ENCODE measurements at regions not wholly inside any gene's neighbourhood (a gene's known extent, or its start where the extent isn't known, plus 50 kb on each side); places are given as distances from the start of the nearest gene placed in this dataset.

- DNase-seq (no peak), ATAC-seq (ENCODE audit: poor library complexity) (no peak)
- no peaks in the 10 kb centered on the region for H3K27me3 ChIP-seq (ENCODE audit: control insufficient read depth in 1 of 2, insufficient read depth in 2 of 2, low read length in 2 of 2)
- no peaks in the 10 kb centered on the region for H3K4me1 ChIP-seq (ENCODE audit: insufficient read depth, low read length)
- H3K4me3 Mint-ChIP-seq = no peak overlapping the region
- H3K27ac Mint-ChIP-seq = no peak overlapping the region
- intact Hi-C loops (cut with DNase I, micrococcal nuclease) = no loop called here
- CTCF ChIA-PET = no interaction called here
- H3K9me3 Mint-ChIP-seq = no peaks in the 10 kb centered on the region
- no peaks in the 10 kb centered on the region for H3K4me1 Mint-ChIP-seq (ENCODE audit: low read depth)
- H3K4me3 ChIP-seq (ENCODE audit: low read length) = no peak overlapping the region
- no peak for TF ChIP-seq CTCF (IDR thresholded peaks at IDR 0.05)
- no peaks in the 10 kb centered on the region for H3K9me3 ChIP-seq (ENCODE audit: control insufficient read depth in 1 of 2, insufficient read depth in 1 of 2, low read length in 2 of 2)
- H3K36me3 Mint-ChIP-seq (ENCODE audit: low read depth) = no peaks in the 10 kb centered on the region
- H3K27ac ChIP-seq (ENCODE audit: low read depth in 1 of 2, low read length in 2 of 2) = no peak overlapping the region
- H3K36me3 ChIP-seq (ENCODE audit: insufficient read depth, low read length) = no peaks in the 10 kb centered on the region
- no peaks in the 10 kb centered on the region for H3K27me3 Mint-ChIP-seq
- POLR2A ChIA-PET = no interaction called here
Measured at GRCh38 chr2:220296174-220296573, 668.7 kb downstream of the SLC4A3 start.

GRCh38 chr2:220297093-220297492 lies 669.7 kb downstream of the SLC4A3 start:
- no peaks in the 10 kb centered on the region for H3K9me3 ChIP-seq (ENCODE audit: control insufficient read depth in 1 of 2, insufficient read depth in 1 of 2, low read length in 2 of 2)
- ChIA-PET POLR2A (no interaction called here), CTCF (no interaction called here)
- no peak for TF ChIP-seq CTCF (IDR thresholded peaks at IDR 0.05)
- no peaks in the 10 kb centered on the region for H3K4me1 Mint-ChIP-seq (ENCODE audit: low read depth)
- no peaks in the 10 kb centered on the region for H3K36me3 ChIP-seq (ENCODE audit: insufficient read depth, low read length)
- H3K27me3 ChIP-seq (ENCODE audit: control insufficient read depth in 1 of 2, insufficient read depth in 2 of 2, low read length in 2 of 2) = no peaks in the 10 kb centered on the region
- no peaks in the 10 kb centered on the region for H3K4me1 ChIP-seq (ENCODE audit: insufficient read depth, low read length)
- H3K36me3 Mint-ChIP-seq (ENCODE audit: low read depth) = no peaks in the 10 kb centered on the region
- no peak overlapping the region for H3K27ac ChIP-seq (ENCODE audit: low read depth in 1 of 2, low read length in 2 of 2)
- ATAC-seq (ENCODE audit: poor library complexity) = no peak
- no peak overlapping the region for H3K27ac Mint-ChIP-seq
- H3K4me3 ChIP-seq (ENCODE audit: low read length) = no peak overlapping the region
- no peaks in the 10 kb centered on the region for H3K27me3 Mint-ChIP-seq
- H3K9me3 Mint-ChIP-seq = no peaks in the 10 kb centered on the region
- no peak for DNase-seq
- intact Hi-C loops (cut with DNase I, micrococcal nuclease) = no loop called here
- H3K4me3 Mint-ChIP-seq = no peak overlapping the region

- CTCF ChIA-PET = no interaction called here
- no peaks in the 10 kb centered on the region for H3K27me3 Mint-ChIP-seq
- H3K27ac Mint-ChIP-seq = no peak overlapping the region
- no peaks in the 10 kb centered on the region for H3K9me3 Mint-ChIP-seq
- DNase-seq (no peak), ATAC-seq (ENCODE audit: poor library complexity) (no peak)
- H3K4me1 Mint-ChIP-seq (ENCODE audit: low read depth) = no peaks in the 10 kb centered on the region
- H3K4me3 Mint-ChIP-seq = no peak overlapping the region
- no peaks in the 10 kb centered on the region for H3K9me3 ChIP-seq (ENCODE audit: control insufficient read depth in 1 of 2, insufficient read depth in 1 of 2, low read length in 2 of 2)
- no peak for TF ChIP-seq CTCF (IDR thresholded peaks at IDR 0.05)
- no peaks in the 10 kb centered on the region for H3K4me1 ChIP-seq (ENCODE audit: insufficient read depth, low read length)
- no peak overlapping the region for H3K27ac ChIP-seq (ENCODE audit: low read depth in 1 of 2, low read length in 2 of 2)
- POLR2A ChIA-PET = no interaction called here
- H3K27me3 ChIP-seq (ENCODE audit: control insufficient read depth in 1 of 2, insufficient read depth in 2 of 2, low read length in 2 of 2) = no peaks in the 10 kb centered on the region
- no peaks in the 10 kb centered on the region for H3K36me3 Mint-ChIP-seq (ENCODE audit: low read depth)
- H3K4me3 ChIP-seq (ENCODE audit: low read length) = no peak overlapping the region
- intact Hi-C loops (cut with DNase I, micrococcal nuclease) = no loop called here
- no peaks in the 10 kb centered on the region for H3K36me3 ChIP-seq (ENCODE audit: insufficient read depth, low read length)
Measured at GRCh38 chr2:220300806-220301205, 673.4 kb downstream of the SLC4A3 start.
